ENCODE measurements at regions not wholly inside any gene's neighbourhood (a gene's known extent, or its start where the extent isn't known, plus 50 kb on each side); places are given as distances from the start of the nearest gene placed in this dataset.

DNA sequence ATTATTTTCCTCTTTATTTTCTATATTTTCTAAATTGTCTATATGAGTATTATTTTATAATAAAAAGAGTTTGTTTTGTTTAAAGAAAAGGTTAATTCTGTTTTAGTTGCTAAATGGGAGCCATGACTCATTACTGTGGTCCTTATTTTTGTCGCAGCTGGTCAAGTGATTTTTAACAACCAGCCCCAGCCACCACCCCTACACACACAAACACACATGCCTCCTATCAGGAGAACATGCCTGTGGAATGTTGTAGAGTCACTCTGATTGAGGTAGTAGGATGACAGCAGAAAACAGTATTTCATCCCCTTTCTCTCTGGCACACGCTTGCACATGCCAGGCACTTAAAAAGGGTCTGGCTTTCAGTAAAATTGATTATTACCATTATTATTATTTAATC is 68.6 kb upstream of the GDF10 start:
- DNase-seq, result no peak

DNA sequence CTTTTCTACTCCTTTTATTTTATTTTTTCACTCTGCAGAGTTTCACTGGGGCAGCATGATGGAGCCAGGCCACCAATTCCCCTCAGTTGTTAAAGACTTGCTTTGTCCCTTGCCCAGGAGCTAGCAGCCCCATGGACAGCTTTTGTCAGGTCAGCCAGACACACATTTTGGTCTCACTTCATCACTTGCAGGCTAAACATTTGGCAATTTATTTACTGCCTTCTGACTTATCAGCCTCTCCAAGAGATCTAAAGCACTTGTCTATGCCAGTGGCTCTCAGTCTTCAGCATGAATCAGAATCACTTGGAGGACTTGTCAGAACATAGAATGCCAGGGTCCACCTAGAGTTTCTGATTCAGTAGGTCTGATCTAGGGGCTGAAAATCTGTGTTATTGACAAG is 66.4 kb upstream of the GDF10 start:
- no peak for DNase-seq

DNA sequence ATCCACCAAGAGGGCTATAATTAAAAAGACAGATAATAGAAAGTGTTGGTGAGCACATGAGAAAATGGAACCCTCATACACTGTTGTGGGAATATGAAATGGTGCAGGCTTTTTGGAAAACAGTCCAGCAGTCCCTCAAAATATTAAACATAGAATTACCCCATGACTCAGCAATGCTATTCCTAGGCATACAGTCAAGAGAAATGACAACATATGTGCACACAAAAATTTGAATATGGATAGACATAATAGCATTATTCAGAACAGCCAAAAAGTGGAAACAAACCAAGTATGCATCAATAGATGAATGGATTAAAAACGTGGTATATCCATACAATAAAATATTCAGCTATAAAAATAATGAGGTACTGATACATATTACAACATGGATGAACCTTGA is 64.5 kb upstream of the GDF10 start:
- DNase-seq, result no peak

DNA sequence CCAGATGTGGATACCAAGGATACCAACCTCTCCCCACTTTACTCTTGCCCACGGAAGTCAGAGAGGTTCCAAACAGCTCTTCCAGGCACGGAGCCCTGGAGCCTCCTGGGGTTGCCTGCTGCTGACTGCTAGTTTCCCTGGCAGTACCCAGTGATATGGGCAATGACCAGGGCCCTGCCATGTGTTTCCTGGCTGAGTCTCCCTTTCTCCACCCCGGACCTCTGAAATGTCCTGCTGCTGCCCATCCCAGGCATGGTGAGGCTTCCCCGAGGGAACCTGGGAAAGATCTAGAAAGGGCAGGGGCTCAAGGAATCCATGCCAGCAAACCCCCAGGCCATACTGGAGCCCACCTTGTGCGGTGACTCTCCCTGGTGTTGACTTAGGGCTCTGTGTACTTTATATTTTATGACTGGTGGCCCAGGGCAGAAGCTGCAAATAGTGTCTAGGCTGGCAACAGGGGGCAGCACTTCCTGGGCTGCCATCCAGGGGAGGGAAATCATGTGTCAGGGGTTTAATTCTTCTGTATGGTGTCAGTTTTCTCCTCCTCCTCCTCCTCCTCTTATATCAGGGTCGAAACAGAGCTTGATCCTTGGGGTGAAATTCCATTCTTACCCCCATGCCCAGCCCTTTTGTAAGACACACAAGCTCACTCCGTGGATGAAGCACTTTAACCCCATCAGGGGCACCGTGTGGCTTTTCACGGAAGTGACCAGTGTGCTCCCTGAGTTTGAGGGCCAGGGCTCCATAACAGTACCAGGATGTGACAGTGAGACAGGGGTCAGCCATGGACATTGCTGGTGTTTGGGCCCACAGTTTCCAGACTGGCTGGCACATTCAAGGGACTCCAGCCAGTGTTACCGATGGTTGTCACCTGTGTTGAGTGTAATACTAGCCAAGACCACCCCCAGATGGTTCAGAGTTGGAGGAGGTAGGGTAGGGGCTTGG is 62.4 kb upstream of the GDF10 start:
- DNase-seq, result no peak

DNA sequence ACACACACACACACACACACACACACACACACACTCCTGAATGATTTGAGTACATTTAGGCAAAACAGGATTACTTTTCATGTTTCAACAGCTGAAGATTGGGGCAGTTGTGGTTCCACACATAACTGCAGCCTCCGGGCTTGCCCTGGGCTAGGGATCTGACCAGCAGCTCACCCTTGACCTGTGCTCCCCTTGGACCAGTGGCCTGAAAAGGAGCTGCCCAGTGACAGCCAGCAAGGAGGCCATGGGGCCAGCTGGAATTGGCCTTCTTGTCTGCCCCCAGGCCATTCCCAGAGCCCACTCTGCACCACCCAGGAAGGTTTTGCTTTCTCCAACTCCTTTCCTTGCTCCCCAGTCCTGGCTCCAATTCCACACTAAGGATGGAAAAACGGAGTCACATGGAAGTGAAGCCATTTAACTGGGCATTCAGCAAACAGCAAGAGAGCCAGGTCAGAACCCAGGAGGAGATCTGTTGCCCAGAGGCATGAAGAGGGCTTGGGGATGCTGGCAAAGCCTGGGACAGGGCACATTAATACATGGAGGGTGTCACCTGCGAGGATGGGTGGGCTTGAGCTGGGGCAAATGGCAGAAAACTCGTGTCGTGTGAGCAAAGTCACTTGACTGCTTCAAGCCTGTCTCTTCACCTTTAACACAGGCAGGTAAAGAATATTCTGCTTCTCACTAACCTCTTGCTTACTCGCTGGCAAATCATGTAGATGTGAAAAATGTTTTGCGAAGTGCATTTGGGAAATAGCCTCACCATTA is 61.5 kb upstream of the GDF10 start:
- no peak for DNase-seq

DNA sequence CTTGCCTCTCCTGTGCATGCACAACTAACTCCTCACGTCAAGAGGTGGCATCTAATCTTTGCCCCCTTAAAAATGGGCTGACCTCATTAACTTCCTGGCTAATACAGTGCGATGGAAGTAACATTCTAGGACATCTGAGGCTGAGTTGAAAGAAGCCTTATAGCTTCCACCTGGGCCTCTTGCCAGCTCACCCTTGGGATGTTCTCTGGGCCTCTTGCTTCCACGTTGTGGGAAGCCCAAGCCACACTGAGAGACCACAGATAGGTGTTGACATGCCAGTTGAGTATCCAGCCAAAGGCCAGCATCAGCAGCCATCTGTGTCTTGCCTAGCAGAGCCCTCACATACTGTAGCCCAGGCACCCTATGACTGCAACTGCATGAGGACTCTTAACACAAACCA is 60.8 kb upstream of the GDF10 start:
- DNase-seq, result no peak

DNA sequence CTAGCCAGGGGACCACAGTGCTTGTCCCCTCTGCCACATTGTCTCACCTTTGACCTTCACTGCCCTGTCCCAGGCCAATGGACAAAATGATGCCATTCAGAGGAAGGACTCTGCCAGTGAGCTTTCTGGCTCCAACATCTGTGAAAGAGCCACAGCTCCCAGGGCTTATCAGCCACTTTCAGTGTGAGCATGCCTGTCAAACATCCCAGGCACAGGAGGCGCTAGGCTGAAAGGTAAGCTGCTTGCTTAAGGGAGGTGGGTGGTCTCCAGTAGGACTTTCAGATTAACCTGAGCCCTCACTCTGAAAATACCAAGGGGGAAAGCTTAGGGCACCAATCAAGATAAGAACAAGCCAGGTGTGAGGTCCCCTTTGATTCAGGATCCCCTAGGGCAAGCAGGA is 59.8 kb upstream of the GDF10 start:
- no peak for DNase-seq

DNA sequence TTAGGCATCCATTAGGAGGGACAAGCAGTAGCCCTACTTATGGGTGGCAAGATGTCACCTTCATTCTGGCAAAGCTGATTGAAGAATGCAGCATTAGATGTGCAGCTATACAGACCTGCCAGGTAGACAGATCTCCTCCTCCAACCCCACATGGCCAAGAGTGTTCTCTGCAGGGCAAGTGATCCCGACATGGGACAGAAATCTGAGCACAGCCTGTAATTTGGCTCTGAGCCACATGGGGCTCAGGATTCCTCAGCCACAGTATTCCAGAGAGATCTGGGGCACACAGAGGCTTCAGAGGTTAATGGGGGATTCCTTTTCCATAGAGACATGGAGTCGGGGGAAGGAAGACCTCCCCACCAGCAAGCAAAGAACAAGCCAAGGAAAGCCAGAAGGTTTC is 58.7 kb upstream of the GDF10 start:
- no peak for DNase-seq

DNA sequence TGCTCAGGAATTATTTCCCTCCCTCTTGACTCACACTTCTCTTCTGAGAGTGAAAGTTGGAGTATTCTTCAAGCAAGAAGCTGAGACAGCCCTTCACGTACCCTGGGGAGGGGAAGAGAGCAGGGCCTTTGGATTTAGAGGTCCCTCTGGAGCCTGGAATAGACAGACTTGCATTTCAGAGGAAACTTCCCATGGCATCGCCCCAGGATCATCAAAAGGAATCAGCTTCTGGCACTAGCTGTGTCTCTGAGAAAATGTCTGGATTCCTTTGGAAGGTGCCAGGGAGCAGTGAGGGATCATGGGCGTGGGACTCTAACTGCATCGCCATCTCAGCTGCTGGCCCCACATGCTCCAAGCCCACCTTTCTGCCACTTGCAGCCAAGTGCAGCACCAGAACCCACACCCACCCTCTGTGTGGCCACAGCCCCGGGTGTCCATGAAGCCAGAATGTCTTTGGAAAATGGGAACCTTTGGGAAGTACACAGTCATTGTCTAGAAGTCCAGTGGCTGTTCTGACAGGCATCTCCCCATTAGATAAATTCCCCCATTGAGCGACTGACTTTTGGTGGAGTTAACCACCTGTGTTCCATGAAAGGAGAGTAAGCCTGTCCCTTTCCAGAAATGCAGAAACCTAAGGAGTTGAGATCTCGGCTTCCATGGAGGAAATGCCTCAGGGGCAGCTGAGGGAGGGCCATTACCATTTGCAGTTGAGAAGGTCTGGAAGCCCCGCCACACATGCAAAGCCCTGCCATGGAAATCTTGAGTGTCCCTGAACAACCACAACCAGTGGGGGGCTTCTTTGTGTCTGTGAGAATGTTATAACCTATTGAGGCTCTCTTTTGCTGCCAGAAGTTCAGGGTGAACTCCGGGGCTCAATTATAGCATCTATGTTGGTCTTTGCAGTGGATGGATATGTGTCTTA is 57.8 kb upstream of the GDF10 start:
- no peak for DNase-seq

DNA sequence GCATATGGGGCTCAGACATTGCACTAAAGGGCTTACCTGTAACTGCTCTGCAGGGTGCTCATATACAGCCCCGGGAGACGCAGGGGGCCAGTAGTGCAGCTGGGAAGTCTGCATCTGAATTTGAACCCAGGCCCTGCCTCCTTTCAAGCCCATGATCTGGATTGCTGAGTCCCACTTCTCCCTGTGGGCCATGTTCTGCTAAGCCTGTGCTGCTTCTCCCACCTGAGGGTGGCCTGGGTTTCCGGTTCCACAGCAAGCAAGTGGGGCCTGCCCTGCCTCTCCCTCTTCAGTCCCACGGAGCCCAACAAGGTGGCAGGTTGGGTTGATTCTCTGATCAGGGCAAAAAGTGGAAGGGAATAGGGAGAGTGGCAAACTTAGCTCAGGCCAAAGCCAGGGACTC is 56.6 kb upstream of the GDF10 start:
- no peak for DNase-seq

DNA sequence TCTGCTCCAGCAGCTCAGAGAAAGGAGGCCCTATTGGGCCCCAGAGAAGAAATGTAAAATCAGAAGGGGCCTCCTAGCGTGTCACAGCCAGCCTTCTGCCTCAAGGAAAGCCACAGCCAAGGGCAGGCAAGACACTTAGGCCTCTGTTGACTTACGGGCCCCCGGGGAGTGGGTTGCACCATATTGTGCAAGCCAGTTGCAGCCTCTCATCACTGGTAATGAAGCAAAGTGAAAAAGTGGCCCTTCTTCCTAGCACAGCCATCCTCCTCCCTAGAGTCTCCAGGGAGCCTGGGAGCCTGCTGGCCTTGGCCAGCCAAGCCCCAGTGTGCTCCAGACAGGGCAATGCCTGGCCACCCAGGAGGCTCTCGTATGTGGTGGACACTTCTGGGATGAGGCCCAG is 56.2 kb upstream of the GDF10 start:
- DNase-seq, result no peak

DNA sequence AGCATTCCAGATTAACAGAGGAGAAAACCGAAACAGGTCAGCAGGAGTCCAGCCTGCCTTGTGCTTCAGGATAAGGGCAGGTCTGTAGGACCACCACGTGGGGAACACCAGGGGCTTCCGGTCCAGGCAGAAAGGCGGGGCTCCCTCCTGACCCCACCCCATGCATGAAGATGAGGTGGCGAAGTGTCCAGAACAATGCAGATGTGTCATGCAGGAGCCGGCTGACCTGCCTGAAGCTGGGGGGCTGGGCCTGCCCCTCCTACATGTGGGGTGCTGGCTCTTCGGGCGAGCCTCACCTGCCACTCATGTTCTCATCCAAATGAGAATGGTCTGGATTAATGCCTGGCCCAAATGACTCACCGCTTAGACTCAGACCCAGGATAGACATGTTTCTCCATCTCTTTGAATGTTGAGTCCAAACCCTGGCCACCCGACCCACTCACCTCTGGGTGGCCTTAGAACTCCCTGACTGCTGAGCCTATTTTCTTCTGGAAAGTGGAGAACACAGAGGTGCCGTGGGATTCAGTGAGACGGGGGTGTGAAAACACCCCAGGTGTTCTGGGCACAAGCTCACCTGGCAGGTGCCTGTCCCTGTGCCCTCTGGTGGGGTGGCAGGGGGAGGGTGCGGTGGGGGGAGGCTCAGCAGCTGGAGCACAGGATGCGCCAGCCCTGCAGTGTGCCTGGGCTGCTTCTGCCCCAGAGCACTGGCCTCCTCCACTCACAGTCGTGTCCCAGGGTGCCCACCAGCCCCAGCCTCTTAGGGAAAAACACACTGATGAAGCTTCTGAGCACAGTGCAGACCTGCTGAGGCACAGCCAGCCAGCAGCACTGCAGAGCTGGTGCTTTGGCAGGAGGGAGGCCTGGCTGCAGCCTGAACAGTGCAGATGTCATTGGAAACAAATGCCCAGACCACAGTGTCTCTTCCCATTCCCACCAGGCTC is 55.2 kb upstream of the GDF10 start:
- no peak for DNase-seq

DNA sequence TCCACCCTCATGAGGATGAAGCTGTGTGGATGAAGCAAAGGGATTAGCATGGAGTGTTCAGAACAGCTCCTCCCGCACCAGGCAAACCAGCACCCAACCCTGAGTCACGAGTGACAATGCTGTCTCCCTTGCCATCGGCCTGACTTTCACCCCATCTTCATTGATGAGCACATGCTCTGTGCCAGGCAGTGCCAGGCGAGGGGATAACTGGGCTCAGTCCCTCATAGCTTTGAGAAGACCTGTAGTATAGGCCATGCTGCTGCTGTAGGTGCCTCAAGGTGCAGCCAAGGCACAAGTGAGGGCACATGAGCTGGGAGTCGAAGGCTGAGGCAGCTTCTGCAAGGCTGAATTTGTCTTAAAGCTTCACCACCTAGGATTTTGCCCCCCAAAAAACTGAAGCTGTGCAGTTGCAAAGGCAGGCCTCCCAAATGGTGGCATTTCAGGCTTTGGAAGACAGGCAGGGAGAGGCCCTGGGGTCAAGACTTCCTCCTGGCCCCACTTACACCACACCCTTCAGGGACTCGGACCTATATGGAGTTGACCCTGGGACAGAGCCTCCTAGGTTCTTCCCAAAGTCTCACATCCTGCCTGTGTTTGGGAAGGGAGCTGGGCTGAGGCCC is 54.2 kb upstream of the GDF10 start:
- no peak for DNase-seq

DNA sequence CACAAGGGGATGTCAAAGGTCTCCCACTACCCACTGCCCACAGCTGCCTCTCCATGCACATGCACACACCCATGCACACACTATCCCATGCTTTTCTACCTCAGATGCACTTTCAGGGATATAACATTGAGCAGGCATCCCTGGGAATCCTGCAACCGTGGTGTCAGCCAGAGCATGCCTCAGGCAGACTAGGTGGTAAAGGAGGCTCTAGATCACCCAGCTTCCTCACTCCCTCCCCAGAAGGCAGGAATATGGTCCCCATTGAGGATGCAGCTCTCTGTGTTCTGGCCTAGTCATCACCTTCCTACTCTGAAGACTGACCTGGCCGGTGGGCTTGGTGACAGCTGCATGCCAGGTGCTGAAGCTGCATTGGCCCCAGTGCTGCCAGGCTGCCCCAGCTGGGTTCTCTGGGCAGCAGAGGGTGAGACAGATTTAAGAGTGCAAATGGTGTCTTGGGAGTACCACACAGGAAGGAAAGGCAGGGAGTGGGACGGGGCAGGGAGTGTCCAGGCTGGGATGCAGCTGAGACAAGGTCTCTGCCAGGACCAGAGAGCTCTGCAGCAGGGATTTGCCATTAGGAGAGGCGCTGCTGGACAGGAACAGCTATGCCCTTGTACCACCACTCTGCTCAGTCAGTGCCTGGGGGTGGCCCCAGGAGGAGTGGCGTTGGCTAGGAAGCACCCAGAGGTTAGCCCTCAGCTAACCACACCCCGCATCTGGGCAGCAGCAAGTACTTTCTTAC is 53.4 kb upstream of the GDF10 start:
- DNase-seq, result no peak

DNA sequence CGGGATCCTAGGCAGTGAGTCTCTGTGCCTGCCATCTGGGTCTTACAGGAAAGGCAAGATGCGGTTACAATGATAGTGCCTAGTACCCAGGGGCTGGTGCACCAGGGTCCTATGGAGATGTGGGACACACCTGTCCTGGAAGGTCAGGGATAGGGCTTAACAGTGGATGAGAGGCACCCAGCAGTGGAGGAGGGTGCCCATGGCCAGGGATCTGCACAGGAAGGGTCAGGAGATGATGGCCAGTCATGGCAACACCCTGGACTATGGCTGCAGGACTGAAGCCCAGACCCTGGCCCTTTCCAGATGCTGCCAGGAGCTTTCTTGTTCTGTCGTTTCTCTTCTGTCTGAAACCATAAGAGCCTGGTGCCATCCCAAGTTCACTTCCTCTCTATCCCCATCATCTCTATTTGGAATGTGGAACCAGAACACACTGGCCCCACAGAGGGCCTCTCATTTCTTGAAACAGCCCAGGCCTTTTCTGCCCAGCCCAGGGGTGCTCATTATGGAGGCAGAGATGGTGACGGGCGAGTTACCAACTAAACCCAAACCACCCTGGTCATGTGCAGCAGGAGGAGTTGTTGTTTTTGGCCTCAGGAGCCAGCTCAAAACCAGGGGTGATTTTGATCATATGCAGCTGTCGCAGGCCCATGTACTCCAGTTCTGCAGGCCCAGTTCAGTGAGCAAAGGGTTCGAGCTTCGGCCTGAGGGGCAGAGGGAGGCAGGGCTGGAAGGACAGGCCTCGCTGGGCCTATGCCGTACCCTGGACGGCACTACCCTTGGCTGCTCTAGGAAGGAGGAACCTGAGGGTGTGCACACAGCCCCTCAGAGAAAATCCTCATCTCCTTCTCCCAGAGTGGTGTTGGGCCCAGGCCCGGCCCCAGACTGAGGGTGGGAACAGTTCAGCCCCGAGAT is 52.6 kb upstream of the GDF10 start:
- no peak for DNase-seq

DNA sequence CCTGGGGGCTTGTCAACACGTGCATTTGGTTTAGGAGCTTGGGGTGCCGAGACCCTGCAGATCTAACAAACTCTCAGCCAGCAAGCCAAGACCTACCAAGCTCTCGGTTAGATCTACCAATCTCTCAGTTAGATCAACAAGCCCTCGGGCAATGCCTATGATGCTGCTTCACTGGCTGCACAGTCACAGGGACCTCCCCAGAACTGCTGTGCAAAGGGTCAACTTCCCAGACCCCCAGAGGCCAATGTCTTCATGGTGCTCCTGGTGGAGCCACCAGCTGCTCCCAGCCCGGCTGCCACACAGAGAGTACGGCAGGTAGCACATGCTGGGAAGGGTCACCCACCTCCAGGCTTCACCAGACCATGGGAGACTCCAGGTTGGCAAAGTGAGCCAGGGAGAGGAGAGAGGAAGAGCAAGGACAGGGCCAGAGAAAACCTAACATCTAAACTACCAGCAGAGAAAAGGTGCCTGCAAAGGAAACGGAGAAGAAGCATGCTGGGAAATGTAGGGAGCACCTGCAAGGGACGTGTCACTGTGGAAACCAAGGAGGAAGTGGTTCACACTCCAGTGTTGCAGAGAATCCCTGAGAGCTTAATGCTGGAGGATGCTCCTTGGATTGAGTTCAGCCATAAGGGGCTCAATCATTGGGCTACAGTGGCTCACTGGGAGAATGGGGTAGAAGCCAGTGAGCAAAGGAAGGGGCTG is 51.5 kb upstream of the GDF10 start:
- no peak for DNase-seq

DNA sequence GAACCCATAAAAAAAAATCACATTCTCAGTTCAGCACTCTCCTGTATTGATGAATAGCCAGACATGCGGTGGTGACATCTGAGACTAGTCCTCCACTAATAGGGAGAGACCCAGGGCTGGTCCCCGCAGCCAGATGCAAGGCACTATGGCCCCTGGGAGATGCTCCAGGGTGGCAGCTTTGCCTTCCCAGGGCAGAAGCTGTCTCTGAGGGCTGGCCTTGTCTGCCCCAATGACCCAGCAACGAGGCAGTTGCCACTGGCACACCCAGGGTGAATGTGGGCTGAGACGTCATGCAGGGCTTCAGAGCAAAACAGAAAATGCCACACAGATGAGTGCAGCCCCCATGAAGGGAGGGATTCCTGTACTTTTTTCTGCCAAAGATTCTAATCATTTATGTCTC is 50.1 kb upstream of the GDF10 start:
- DNase-seq, result no peak

All from left kidney (tissue), 1 donor.